ENCODE measurements at regions not wholly inside any gene's neighbourhood (a gene's known extent, or its start where the extent isn't known, plus 50 kb on each side); places are given as distances from the start of the nearest gene placed in this dataset.

- TF ChIP-seq RNF2 (IDR thresholded peaks at IDR 0.05; ENCODE audit: borderline replicate concordance, low read depth) (no peak), SMC3 (IDR thresholded peaks at IDR 0.05) (no peak), POLR2A (IDR thresholded peaks at IDR 0.05; ENCODE audit: low read length) (no peak), GATA3 (IDR thresholded peaks at IDR 0.05; ENCODE audit: borderline replicate concordance) (no peak), RAD21 (conservative IDR thresholded peaks at IDR 0.05 in 1 of 2, IDR thresholded peaks at IDR 0.05 in 1 of 2) (no peak), CTCF (IDR thresholded peaks at IDR 0.05) (no peak), ELK1 (IDR thresholded peaks at IDR 0.05; ENCODE audit: low read depth, low read length) (no peak), ZC3H11A (IDR thresholded peaks at IDR 0.05) (no peak), EP300 (IDR thresholded peaks at IDR 0.05) (no peak)
Observed at GRCh38 chr20:61099806-61100205, 152.3 kb upstream of the CDH4 start.
